Endodermal cell (in vitro differentiated cells): ENCODE measurements at regions not wholly inside any gene's neighbourhood (a gene's known extent, or its start where the extent isn't known, plus 50 kb on each side); places are given as distances from the start of the nearest gene placed in this dataset.

ENCODE experiments used
- DNase-seq: peaks from one replicate; pipeline ENCODE4 v3.0.0-alpha.2; 2017
- H3K27ac ChIP-seq: 2 replicates; pipeline ENCODE4 v1.5.1; 2013; ENCODE audit warnings: mild to moderate bottlenecking, low read depth, low read length, moderate library complexity
- H3K27me3 ChIP-seq: 2 replicates; pipeline ENCODE4 v1.6.1; 2013; ENCODE audit warnings: mild to moderate bottlenecking, low read length, moderate library complexity; ENCODE audit not compliant: insufficient read depth, control insufficient read depth, poor library complexity, severe bottlenecking
- H3K36me3 ChIP-seq: 2 replicates; pipeline ENCODE4 v1.7.0; 2013; ENCODE audit warnings: mild to moderate bottlenecking, low read length, moderate library complexity; ENCODE audit not compliant: control insufficient read depth, insufficient read depth
- H3K4me1 ChIP-seq: one replicate; pipeline ENCODE4 v1.7.0; 2013; ENCODE audit warnings: low read length; ENCODE audit not compliant: control insufficient read depth, insufficient read depth
- H3K4me3 ChIP-seq: 2 replicates; pipeline ENCODE4 v1.5.1; 2013; ENCODE audit warnings: mild to moderate bottlenecking, low read length, moderate library complexity
- H3K9ac ChIP-seq: 2 replicates; pipeline ENCODE4 v1.6.1; 2013; ENCODE audit warnings: mild to moderate bottlenecking, low read length, moderate library complexity; ENCODE audit not compliant: poor library complexity, severe bottlenecking; ENCODE audit errors: extremely low read depth
- H3K9me3 ChIP-seq: 2 replicates; pipeline ENCODE4 v1.6.1; 2013; ENCODE audit warnings: mild to moderate bottlenecking, low read length, moderate library complexity; ENCODE audit not compliant: control insufficient read depth
- H3K27ac Mint-ChIP-seq: 2 replicates; pipeline ENCODE4 v1.8.0; 2020; ENCODE audit warnings: mixed read lengths
- H3K27me3 Mint-ChIP-seq: 2 replicates; pipeline ENCODE4 v1.8.0; 2021; ENCODE audit warnings: mild to moderate bottlenecking, mixed read lengths; ENCODE audit not compliant: insufficient read depth
- H3K36me3 Mint-ChIP-seq: 2 replicates; pipeline ENCODE4 v1.8.0; 2020; ENCODE audit warnings: low read depth, mixed read lengths
- H3K4me1 Mint-ChIP-seq: 2 replicates; pipeline ENCODE4 v1.8.0; 2020; ENCODE audit warnings: mixed read lengths
- H3K4me3 Mint-ChIP-seq: 2 replicates; pipeline ENCODE4 v1.8.0; 2020; ENCODE audit warnings: mild to moderate bottlenecking, moderate library complexity, mixed read lengths
- H3K9me3 Mint-ChIP-seq: 2 replicates; pipeline ENCODE4 v1.8.0; 2020; ENCODE audit warnings: mild to moderate bottlenecking, mixed read lengths
- WGBS, 2 experiments: methylation state at CpG; one replicate each; pipeline versions ENCODE4 v1.1.5 to v1.1.7; 2013; ENCODE audit warnings: missing lambda C conversion rate in 2 of 2, mixed read lengths in 1 of 2; ENCODE audit not compliant: insufficient coverage in 1 of 2, insufficient read length in 1 of 2; 5-methylcytosine and 5-hydroxymethylcytosine counted together
- TF ChIP-seq, protein P1 (sequence below): fragments of 200-600 bp; sonication (generic); conservative IDR thresholded peaks from 2 replicates; pipeline ENCODE4 v1.5.0; 2021; ENCODE audit warnings: antibody characterized with exemption, mild to moderate bottlenecking

DNA sequence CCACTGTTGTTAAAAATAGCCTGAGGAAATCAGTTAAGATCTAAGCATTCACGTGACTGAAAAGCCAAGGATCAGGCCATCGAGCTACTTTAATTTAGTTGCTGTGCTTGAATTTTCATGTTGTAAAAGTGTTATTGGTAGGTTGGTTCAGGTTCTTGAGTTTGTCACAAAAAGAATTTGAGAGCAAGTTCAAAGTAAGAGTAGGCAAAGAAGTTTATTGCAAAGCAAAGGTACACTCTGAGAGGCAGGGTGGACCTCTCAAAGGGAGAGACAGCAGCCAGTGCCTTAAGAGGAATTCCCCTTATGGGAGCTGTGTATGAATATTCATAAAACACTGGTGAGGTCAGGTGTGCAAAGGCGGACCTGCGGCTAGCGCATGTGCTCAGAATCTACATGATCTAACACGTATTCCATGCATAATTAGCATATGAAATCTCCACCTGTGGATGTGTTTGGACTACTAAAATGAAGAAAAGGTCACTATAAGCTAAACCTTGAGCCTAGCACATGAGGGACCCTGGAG is 236.5 kb downstream of the NDUFA10 start:
- no peak overlapping the region for H3K4me3 Mint-ChIP-seq
- no peak overlapping the region for H3K27ac Mint-ChIP-seq
- no peaks in the 10 kb centered on the region for H3K27me3 ChIP-seq
- no peak overlapping the region for H3K27ac ChIP-seq
- peaks cover 6% of the 10 kb centered on the region for H3K9me3 Mint-ChIP-seq
- no peak overlapping the region for H3K9ac ChIP-seq
- TF ChIP-seq, protein P1, sequence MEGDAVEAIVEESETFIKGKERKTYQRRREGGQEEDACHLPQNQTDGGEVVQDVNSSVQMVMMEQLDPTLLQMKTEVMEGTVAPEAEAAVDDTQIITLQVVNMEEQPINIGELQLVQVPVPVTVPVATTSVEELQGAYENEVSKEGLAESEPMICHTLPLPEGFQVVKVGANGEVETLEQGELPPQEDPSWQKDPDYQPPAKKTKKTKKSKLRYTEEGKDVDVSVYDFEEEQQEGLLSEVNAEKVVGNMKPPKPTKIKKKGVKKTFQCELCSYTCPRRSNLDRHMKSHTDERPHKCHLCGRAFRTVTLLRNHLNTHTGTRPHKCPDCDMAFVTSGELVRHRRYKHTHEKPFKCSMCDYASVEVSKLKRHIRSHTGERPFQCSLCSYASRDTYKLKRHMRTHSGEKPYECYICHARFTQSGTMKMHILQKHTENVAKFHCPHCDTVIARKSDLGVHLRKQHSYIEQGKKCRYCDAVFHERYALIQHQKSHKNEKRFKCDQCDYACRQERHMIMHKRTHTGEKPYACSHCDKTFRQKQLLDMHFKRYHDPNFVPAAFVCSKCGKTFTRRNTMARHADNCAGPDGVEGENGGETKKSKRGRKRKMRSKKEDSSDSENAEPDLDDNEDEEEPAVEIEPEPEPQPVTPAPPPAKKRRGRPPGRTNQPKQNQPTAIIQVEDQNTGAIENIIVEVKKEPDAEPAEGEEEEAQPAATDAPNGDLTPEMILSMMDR = no peak
- H3K4me3 ChIP-seq = no peak overlapping the region
- no peaks in the 10 kb centered on the region for H3K9me3 ChIP-seq
- H3K36me3 Mint-ChIP-seq = no peaks in the 10 kb centered on the region
- no peaks in the 10 kb centered on the region for H3K36me3 ChIP-seq
- H3K27me3 Mint-ChIP-seq = no peaks in the 10 kb centered on the region
- DNase-seq = no peak
- H3K4me1 Mint-ChIP-seq = no peaks in the 10 kb centered on the region
- 80 to 93% methylated on average over 3 to 6 of the region's 6 CpGs for WGBS, 2 experiments
- H3K4me1 ChIP-seq = no peaks in the 10 kb centered on the region

DNA sequence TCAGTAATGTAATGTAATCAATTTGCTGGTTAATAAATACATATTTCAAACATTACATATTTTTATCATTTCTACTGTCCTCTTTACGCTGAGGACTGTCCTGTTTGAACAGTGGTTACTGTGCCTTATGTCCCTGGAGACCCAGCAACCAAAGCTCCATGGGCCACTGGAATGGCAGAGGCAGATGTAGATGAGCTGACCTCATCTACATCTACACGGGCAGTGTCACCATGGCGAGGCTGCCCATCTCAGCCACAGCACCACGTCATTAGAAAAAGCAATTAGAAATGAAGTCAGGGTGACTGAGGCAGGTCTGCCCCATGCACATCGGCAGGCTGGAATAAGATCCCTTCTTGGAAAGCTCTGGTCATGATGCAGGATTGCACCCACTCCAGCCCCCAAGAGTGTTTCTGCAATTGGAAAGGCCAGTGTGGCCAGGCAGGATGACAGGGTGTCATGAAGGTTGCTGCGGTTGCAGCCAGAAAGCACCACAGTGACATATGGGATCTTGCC is 237.5 kb downstream of the NDUFA10 start:
- no peak overlapping the region for H3K27ac Mint-ChIP-seq
- Histone ChIP-seq H3K4me1 (no peaks in the 10 kb centered on the region), H3K27ac (no peak overlapping the region), H3K36me3 (no peaks in the 10 kb centered on the region), H3K4me3 (no peak overlapping the region), H3K9me3 (no peaks in the 10 kb centered on the region), H3K9ac (no peak overlapping the region), H3K27me3 (no peaks in the 10 kb centered on the region)
- peak; percentile 20 for DNase-seq
- TF ChIP-seq, protein P1 = no peak
- H3K9me3 Mint-ChIP-seq = peaks cover 6% of the 10 kb centered on the region
- H3K36me3 Mint-ChIP-seq = no peaks in the 10 kb centered on the region
- WGBS, 2 experiments = 74 to 100% methylated on average over 1 to 6 of the region's 6 CpGs
- no peaks in the 10 kb centered on the region for H3K27me3 Mint-ChIP-seq
- no peak overlapping the region for H3K4me3 Mint-ChIP-seq
- H3K4me1 Mint-ChIP-seq = no peaks in the 10 kb centered on the region

DNA sequence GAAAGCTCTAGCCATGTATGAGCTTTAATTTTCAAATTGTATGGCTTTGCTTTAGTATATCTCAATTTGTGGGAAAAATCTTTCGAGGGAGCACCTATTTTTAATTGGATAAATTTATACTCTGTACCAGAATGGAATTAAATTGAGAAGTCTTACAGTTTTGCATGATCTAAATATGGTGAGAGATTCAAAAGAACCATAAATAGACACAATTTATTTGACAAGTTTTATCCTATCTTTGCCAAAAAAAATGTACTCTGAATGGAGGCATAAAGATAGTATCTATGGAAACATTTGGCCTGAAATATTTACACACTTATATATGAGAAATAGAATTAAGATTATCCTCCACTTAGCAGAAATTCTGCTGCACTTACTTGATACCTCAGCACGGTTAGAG is 238.4 kb downstream of the NDUFA10 start:
- Histone ChIP-seq H3K27me3 (no peaks in the 10 kb centered on the region), H3K36me3 (no peaks in the 10 kb centered on the region), H3K9me3 (no peaks in the 10 kb centered on the region), H3K27ac (no peak overlapping the region), H3K9ac (no peak overlapping the region), H3K4me1 (no peaks in the 10 kb centered on the region), H3K4me3 (no peak overlapping the region)
- TF ChIP-seq, protein P1 = no peak
- H3K9me3 Mint-ChIP-seq = peaks cover 6% of the 10 kb centered on the region
- H3K27me3 Mint-ChIP-seq = no peaks in the 10 kb centered on the region
- H3K27ac Mint-ChIP-seq = no peak overlapping the region
- WGBS, 2 experiments = 81% methylated on average over 2 of the region's 2 CpGs; no CpG with 5 or more reads in 1 of the 2 experiments
- no peaks in the 10 kb centered on the region for H3K36me3 Mint-ChIP-seq
- no peaks in the 10 kb centered on the region for H3K4me1 Mint-ChIP-seq
- H3K4me3 Mint-ChIP-seq = no peak overlapping the region
- DNase-seq = no peak
